ENCODE measurements at regions not wholly inside any gene's neighbourhood (a gene's known extent, or its start where the extent isn't known, plus 50 kb on each side); places are given as distances from the start of the nearest gene placed in this dataset.

DNA sequence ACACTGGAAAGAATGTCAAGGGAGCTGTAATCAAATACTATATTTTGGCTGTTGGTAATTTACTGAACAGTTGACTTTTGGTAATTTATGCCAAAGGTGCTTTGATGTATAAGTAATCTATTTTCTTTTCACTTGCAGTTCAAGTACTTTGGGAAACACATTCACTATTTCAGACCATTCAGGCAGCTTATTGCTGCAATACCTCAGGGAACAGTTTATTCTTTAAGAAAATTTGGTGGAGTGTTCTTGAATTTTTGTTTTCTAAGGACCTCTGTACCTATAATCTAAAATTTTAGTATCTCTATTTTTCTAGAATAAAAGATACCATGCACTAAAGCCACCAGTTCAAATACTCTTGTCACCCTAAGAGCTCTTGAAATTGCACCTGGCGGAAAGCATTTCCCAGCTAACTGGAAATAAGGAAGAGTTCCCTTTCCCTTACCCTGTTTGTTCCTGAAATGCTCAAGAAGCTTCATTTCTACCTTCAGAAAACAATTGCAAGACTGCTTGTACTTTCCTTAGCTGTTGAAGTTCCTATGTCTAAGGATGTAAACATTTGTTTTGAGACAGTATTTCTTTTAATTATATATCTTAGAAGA, 633.5 kb upstream of the FAT1 start:
- TF ChIP-seq, protein P1, sequence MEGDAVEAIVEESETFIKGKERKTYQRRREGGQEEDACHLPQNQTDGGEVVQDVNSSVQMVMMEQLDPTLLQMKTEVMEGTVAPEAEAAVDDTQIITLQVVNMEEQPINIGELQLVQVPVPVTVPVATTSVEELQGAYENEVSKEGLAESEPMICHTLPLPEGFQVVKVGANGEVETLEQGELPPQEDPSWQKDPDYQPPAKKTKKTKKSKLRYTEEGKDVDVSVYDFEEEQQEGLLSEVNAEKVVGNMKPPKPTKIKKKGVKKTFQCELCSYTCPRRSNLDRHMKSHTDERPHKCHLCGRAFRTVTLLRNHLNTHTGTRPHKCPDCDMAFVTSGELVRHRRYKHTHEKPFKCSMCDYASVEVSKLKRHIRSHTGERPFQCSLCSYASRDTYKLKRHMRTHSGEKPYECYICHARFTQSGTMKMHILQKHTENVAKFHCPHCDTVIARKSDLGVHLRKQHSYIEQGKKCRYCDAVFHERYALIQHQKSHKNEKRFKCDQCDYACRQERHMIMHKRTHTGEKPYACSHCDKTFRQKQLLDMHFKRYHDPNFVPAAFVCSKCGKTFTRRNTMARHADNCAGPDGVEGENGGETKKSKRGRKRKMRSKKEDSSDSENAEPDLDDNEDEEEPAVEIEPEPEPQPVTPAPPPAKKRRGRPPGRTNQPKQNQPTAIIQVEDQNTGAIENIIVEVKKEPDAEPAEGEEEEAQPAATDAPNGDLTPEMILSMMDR (IDR thresholded peaks at IDR 0.05), result no peak
- TF ChIP-seq POLR2A (IDR thresholded peaks at IDR 0.05), result no peak

Measured in body of pancreas (tissue), 4 donors.